ENCODE measurements at regions not wholly inside any gene's neighbourhood (a gene's known extent, or its start where the extent isn't known, plus 50 kb on each side); places are given as distances from the start of the nearest gene placed in this dataset.

GRCh38 chr9:101931756-101932155 is 193.3 kb upstream of the GRIN3A start:
- TF ChIP-seq CTCF (IDR thresholded peaks at IDR 0.05) (no peak), POLR2A (IDR thresholded peaks at IDR 0.05) (no peak)

Data from thyroid gland (tissue), 4 donors.